Transverse colon (tissue), 4 donors: ENCODE measurements at regions not wholly inside any gene's neighbourhood (a gene's known extent, or its start where the extent isn't known, plus 50 kb on each side); places are given as distances from the start of the nearest gene placed in this dataset.

ENCODE experiments used
- CTCF ChIP-seq, 5 experiments: fragments of 200-600 bp in 3 of 5; fragments of 450-650 bp in 2 of 5; sonication (generic) in 3 of 5; IDR thresholded peaks; 1 replicate in 2 of 5; 2 replicates in 3 of 5; pipeline ENCODE4 v1.5.1; 2016 to 2017; ENCODE audit warnings: antibody characterized with exemption in 5 of 5, inconsistent platforms in 3 of 5, mild to moderate bottlenecking in 2 of 5, moderate library complexity in 1 of 5
- POLR2A ChIP-seq: fragments of 450-650 bp; IDR thresholded peaks from one replicate; pipeline ENCODE4 v1.6.1; 2016; ENCODE audit warnings: antibody characterized with exemption, mild to moderate bottlenecking, moderate library complexity
- POLR2AphosphoS5 ChIP-seq, 3 donors: sonication (generic); formaldehyde crosslinking; IDR thresholded peaks; one replicate each; pipeline ENCODE4 v1.6.1; 2016; ENCODE audit warnings: antibody characterized with exemption in 3 of 3

GRCh38 chr1:223056802-223057201, 86.2 kb downstream of the TLR5 start:
- TF ChIP-seq CTCF (IDR thresholded peaks at IDR 0.05) (no peak), POLR2AphosphoS5 (IDR thresholded peaks at IDR 0.05) (no peak), POLR2A (no peak)
